ENCODE measurements at regions not wholly inside any gene's neighbourhood (a gene's known extent, or its start where the extent isn't known, plus 50 kb on each side); places are given as distances from the start of the nearest gene placed in this dataset.

GRCh38 chr17:71760062-71760720 lies 360.6 kb upstream of the SOX9 start:
- no peak for TF ChIP-seq CTCF (IDR thresholded peaks at IDR 0.05; ENCODE audit: low read length)
- TF ChIP-seq EZH2 (IDR thresholded peaks at IDR 0.05; ENCODE audit: borderline replicate concordance, low read length): no peak

Data from OCI-LY1 (cell line).